ENCODE measurements at regions not wholly inside any gene's neighbourhood (a gene's known extent, or its start where the extent isn't known, plus 50 kb on each side); places are given as distances from the start of the nearest gene placed in this dataset.

DNA sequence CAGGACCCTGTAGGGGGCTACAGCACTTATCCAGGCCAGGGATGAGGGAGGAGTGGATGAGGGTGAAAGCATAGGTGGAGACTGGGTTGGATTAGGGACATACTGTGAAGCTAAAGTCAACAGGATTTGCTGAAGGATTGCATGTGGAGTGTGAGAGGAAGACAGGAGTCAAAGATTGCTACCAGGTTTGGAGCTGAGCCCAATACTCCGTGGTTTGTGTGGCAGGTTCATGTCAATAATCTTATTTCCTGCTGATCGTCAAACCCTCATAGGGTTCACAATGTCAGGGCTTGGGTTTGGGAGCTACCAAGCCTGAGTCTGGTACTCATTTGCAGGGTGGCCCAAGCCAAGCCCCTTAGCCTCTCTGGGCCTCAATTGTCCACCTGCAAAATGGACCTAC, 77.1 kb upstream of the PLXNC1 start:
- DNase-seq: no peak

DNA sequence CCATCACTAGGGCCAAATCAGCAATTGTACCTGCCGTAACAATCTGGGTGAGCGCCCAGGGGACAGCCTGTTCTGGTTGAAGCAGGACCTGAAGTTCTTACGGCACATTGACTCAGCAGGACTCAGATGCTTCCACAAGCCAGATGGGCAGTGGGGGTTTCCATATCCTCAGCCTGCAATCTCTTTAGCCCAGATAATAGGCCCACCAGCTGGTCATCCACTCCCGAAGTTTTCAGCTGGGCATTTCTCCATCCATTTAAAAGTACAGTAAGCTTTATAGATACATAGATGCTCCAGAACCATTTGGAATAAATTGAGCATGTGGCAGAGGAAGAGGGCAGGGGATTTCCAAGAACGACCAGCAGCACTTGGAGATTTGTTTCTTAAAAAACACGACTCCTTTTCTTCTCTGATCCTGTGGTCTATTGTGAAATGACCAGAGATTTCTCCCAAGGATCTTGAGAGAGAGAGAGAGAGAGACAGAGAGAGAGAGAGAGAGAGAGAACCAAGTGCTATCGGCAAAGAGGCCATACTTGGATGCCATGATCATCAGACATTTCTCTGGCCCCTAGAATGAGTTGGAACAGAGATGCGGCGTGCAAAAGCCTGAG, 74.8 kb upstream of the PLXNC1 start:
- DNase-seq: no peak

DNA sequence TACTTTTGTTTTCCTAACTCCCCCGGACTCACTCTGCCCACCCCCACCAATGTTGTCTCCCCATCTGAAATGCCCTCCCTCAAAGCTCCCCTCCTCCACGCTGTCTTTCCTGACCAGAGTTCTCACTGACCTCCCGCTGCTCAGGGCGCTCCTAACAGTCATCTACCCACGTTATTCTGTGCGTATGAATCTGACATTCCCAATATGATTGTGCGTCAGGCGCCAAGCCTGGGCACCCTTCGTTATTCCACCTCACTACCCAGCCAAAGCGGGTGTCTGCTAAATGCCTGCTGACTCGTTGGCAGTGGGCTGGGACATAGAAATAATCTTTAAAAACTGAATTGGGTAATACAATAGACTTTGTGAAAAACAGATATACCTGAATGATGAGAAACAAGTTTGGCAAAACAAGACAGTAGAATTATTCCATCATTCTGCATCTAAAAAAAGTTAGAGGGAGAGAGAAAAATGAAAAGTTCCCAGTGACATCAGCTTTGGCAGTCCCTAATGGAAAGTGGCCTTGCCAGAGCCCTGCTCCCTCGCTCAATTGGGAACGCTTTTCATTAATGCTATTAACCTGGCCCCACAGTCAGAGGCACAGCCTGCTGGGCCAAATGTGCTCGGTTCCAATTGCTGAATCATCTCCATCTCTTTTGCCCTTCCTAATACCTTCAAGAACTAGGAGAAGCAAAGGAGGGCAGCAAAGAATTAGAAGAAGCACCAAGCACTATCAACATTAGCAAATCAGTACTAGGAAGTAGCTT, 74.0 kb upstream of the PLXNC1 start:
- no peak for DNase-seq

DNA sequence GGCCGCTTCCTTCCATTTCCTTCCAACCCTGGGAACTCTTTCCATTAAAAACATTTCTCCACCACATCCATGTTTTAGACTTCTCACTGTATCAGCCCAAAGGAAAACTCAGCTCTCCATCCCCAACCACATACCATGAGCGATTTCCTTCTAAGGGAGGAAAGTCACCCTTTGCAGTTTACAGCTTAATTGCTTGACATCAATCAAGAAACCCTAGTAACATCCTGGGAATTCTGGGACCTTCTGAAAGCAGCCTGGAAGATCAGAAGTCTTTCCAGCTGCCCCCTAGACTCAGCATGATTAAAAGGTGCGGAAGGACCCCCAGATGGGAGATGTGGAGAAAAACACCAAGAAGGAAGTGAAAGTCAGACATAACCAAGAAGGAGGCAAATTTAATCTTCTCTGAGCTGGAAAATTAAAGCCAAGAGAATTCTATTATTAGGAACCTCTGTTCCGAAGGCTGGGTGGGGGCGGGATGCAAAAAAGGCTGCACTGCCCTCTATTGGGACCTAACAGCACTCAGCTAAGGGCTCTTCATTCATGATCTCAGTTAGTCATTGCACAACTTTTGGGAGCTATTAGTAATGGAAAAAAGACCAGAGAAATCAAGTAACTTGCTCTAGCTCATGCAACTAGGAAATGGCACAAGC, 73.3 kb upstream of the PLXNC1 start:
- peak; percentile 88 for DNase-seq

DNA sequence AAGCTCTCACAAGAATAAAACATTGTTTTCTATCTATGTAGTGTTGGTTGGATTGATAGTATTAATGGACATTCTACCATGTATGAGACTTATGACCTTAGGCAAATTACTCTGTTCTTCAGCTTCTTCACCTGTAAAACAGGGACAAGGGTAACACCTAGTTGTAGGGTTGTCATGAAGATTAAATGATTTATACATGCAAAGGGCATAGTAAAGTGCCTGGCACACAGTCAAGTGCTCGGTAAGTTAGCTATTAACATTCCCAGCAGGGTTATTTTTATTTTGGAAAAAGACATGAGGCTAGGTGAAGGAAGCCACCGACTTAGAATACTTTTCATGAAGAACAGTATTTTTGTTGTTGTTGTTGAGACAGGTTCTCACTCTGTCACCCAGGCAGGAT, 71.2 kb upstream of the PLXNC1 start:
- DNase-seq: no peak

DNA sequence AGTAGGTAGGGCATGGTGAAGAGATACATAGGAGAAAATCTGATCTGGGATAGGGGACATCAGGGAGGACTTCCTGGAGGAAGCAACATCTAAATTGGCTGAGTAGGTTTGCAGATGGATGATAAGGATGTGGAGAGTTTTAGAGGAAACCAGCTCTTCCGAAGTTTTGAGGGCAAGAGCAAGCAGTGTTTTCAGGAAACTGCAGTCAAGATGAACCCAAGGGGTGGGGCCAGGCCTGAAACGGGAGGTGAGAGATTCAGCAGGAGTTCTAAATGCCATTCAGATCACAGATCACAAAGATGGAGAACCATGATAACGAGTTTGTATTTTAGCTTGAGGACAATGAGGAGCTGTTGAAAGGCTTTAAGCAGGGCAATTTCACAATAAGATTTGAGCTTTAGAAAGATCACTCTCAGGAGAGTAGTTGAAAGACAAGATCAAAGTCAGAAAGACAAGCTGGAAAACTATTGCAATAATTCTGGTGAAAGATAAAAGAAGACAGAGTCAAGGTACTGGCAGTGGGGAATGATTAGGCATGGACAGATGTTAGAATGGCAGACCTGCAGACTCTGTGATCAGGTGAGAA, 70.1 kb upstream of the PLXNC1 start:
- DNase-seq: no peak

DNA sequence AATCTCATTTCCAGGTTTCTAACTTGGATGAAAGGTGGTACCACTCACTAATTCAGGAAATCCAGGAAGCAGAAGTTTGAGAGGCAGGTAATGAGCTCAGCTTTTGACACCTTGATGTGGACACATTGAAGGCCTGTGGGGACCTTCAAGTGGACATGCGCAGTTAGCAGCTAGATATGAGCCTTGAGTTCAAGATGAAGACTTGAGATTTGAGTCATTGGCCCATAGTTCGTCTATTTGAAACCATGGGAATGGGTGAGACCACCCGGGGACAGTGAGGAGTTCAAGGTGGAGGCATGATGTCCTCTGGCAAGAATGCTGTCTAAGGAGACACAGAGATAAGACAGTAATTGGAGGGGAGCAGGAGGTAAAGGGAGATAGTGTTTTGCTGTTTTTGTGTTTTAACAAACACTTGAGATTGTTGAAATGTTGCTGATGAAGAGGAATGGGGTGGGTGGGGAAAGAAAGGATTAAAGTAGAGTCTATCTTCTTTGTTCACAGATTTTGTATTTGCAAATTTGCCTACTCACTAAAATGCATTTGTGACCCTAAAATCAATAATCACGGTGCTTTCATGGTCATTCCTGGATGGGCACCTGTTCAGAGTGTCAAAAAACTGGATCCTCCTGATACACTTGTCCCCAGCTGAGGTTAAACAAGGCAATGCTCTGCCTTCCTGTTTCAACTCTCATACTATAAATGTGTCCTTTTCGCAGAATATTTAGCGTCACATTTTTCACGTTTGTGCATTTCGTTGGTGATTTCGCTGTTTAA, 69.5 kb upstream of the PLXNC1 start:
- DNase-seq: no peak

DNA sequence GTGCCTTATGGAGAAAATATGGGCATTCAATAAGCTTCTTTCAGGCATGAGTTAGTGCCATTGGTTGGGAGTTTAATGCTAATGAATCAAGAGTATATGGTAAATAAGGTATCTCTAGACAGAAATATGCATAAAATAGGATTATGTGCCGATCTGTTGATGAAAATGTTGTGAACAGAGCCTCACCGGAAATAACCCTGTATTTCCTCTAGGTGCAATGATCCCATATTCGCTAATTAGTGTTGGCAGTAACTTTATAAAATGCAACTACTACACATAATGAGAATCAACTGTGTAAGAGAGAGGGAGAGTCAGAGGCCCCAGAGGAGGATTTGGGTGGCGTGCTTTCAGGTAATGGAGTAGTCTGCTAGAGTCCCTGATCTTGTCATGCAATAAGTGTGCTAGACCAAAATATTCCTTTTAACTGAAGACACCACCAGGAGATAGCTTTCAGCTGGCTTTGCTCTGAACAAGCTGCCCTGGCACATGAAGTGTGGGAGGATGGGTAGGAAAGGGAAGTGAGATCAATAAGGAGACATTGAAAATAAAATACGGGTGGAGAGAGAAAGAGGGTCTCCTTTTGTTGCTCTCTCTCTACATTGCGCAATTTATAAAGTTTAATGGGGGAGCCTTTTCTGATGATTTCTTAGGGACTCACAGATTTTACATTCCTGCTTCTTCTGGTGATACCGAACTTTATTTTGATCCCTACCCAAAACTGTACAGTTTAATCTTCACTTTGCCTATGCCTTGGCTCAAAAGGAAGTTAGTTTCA, 68.6 kb upstream of the PLXNC1 start:
- DNase-seq: no peak

DNA sequence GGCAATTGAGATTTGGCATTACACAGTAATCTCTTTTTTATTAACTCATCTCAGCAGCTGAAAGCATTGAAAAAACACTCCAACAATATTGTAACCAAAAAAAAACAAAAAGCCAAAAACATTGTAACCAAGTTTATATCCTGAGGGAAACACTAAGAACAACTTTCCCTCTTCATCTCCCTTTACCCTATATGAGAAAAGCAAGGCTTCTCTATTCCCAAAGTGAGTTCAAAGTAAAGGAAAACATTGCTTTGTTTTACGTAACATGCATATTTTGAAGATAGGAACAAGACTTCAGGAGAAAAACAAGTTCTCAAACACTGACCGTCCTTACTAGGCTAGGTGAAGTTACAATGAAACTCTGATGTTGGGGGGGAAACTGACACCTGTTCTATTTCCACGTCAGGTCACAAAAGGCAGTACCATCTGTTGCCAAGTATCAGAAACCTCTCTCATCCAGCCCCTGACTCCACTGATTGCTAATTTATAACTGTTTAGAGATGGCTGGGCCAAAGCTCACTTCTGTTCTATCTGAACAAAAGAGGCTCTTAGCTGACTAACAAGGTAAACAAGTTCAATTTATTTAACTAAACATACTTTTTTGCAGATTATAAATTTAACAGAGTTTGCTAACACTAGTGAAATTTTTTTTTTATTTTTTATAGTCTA, 67.9 kb upstream of the PLXNC1 start:
- DNase-seq: no peak

DNA sequence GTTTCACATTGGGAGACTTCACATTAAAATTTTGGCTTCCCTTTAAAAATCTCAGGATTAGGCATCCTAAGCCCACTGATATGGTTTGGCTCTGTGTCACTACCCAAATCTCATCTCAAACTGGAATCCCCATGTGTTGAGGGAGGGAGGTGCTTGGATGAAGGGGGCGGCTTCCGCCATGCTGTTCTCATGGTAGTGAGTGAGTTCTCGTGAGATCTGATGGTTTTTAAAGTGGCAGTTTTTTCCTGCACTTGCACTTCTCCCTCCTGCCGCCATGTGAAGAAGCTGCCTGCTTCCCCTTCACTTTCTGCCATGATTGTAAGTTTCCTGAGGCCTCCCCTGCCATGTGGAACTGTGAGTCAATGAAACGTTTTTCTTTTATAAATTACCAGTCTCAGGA, 65.7 kb upstream of the PLXNC1 start:
- no peak for DNase-seq

DNA sequence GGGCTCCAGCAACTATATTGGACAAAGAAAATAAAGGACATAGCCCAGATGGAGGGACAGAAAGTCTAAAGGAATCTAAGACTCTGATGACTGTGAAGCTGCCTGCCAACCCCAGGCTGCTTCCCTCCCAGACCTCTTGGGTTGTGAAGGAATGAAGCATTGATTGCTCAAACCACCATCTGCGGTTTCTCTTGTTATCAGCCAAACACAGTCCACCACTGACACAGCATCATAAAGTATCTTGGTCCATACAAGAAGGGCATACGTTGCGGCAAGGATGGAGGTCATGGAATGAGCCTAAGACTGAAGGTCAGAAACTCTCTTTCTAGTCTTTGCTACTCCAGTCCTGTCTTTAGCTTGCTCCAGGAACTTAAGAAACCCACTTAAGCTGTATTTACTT, 58.5 kb upstream of the PLXNC1 start:
- DNase-seq: no peak

DNA sequence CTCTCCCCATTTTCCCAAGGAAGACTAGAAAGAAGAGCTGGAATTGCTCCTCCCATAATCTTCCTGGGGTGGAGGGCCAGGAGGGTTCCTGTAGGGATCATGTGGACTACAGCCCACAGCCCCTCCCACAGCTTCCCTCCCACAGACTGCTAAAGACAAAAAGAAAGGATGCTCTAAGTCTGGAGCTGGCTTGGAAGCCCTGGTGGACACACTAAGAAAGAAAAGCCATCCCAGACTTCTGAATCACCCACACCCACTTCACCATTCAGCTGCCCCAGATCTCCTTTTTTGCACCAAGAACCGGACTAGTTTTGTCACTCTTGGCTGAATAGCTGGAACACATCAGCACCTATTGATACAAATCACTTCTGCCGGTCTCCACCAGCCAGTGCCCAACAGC, 56.8 kb upstream of the PLXNC1 start:
- DNase-seq: no peak

DNA sequence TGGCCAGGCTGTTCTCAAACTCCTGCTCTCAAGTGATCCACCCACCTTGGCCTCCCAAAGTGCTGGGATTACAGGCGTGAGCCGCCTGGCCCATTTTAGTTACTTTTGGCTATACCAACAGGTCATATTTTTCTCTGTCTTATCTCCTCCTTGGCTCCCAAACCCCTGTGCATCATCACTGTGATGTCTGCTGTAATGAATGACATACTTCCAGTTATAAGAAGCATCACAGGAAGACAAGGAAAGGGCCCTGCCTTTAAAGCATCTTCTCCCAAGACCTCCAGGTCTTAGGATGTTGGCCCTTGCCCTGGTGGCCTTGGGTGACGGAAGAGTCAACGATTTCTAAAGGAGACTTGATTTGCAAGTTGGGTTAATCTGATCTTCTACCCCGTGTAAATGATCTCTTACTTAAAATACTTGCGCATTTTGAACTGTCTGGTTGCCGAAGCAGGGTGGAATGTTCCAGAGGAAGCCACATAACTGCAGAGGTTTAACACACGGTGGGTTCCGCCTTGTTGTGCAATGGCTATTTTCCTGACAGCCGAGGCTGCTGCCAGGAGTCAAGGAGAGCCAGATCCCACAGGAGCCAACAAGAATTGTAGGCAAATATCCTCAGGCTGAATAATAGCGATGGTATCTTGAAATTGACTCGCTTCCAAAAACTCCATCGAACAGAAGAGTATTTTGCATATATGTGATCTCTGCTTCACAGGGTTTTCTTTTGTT, 55.7 kb upstream of the PLXNC1 start:
- DNase-seq: no peak

DNA sequence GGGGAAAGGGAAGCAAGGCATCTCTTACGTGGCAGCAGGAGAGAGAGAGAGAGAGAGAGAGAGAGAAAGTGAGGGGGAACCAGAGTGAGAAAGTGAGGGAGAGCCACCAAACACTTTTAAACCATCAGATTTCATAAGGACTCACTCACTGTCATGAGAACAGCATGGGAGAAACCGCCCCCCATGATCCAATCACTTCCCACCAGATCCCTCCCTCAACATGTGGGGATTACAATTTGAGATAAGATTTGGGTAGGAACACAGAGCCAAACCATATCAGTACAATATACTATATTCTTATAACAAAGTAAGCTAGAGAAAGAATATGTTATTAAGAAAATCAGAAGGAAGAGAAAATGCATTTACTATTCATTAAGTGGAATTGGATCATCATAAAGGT, 53.7 kb upstream of the PLXNC1 start:
- no peak for DNase-seq

DNA sequence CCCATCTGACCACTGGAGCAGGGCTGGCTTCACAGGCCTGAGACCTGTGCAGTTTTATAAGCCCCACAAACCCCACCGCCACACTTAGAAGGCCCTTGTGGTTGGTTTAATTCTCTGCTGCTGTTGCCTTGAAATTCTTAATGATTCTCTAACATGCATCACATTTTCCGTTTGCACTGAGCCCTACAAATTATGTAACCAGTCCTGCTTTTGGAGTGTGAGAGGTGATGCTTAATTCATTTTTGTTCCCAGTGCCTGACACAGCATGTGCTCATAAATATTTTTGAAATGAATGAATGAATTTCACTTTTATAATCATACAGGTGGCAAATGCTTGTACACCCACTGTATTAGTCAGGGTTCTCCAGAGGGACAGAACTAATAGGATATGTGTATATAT, 52.8 kb upstream of the PLXNC1 start:
- no peak for DNase-seq

DNA sequence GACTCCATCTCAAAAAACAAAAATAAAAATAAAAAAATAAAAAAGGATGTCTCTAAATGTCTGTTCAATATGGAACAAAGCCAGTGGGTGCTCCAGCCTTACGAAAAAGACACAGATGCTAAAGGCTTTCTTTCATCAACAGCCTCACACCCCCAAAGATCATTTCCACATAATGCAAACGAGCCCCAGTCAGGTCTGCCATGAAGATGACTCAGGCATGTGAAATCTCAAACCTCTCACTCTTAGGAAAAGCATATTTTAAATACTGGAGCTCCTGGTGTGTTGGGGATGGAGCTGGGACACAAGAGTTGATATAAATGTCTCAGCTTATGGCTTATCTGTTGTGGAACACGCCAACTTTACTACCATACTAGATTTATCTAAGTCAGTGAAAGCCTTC, 49.9 kb upstream of the PLXNC1 start:
- DNase-seq: peak; percentile 77
